HG02623 (cell line): ENCODE measurements at regions not wholly inside any gene's neighbourhood (a gene's known extent, or its start where the extent isn't known, plus 50 kb on each side); places are given as distances from the start of the nearest gene placed in this dataset.
"Not testable (repeated sequence)": the region's sequence is repeated elsewhere in the genome, so short reads cannot be mapped to it uniquely, and the experiment has no call there.

Experiments used
- ATAC-seq: cut with Tn5 transposase; IDR thresholded peaks from one replicate; pipeline ENCODE4 v1.9.1; 2021; ENCODE audit warnings: moderate library complexity; ENCODE audit not compliant: unreplicated experiment

GRCh38 chr1:188660572-188660971, 1817.1 kb downstream of the BRINP3 start:
- ATAC-seq = no peak

- ATAC-seq = no peak
These were observed 1812.2 kb downstream of the BRINP3 start for GRCh38 chr1:188665477-188665876.

- ATAC-seq = no peak
These were observed 1809.6 kb downstream of the BRINP3 start for GRCh38 chr1:188668083-188668482.

- ATAC-seq = no peak
These were observed 1807.8 kb downstream of the BRINP3 start for GRCh38 chr1:188669728-188670382.

GRCh38 chr1:188670837-188671236, 1806.8 kb downstream of the BRINP3 start:
- no peak for ATAC-seq

- ATAC-seq = no peak
These were observed 1805.5 kb downstream of the BRINP3 start for GRCh38 chr1:188672153-188672552.

GRCh38 chr1:188689542-188689941, 1788.1 kb downstream of the BRINP3 start:
- no peak for ATAC-seq

- ATAC-seq = no peak
These were observed 1777.5 kb downstream of the BRINP3 start for GRCh38 chr1:188700116-188700515.

- no peak for ATAC-seq
These were observed 1770.9 kb downstream of the BRINP3 start for GRCh38 chr1:188706742-188707141.

GRCh38 chr1:188708795-188709535, 1768.7 kb downstream of the BRINP3 start:
- ATAC-seq = no peak

GRCh38 chr1:188715566-188715965, 1762.1 kb downstream of the BRINP3 start:
- no peak for ATAC-seq

GRCh38 chr1:188719735-188720134, 1757.9 kb downstream of the BRINP3 start:
- ATAC-seq = no peak

GRCh38 chr1:188723332-188724020, 1754.2 kb downstream of the BRINP3 start:
- no peak for ATAC-seq

- no peak for ATAC-seq
These were observed 1748.6 kb downstream of the BRINP3 start for GRCh38 chr1:188729039-188729438.

- no peak for ATAC-seq
These were observed 1742.1 kb downstream of the BRINP3 start for GRCh38 chr1:188735567-188735966.

- ATAC-seq = not testable (repeated sequence)
These were observed 1728.4 kb downstream of the BRINP3 start for GRCh38 chr1:188749275-188749674.

- ATAC-seq = not testable (repeated sequence)
These were observed 1725.6 kb downstream of the BRINP3 start for GRCh38 chr1:188752027-188752426.

GRCh38 chr1:188757747-188758146, 1719.9 kb downstream of the BRINP3 start:
- not testable (repeated sequence) for ATAC-seq

GRCh38 chr1:188761226-188761625, 1716.4 kb downstream of the BRINP3 start:
- ATAC-seq = no peak

GRCh38 chr1:188762166-188762743, 1715.4 kb downstream of the BRINP3 start:
- ATAC-seq = no peak

GRCh38 chr1:188763541-188763940, 1714.1 kb downstream of the BRINP3 start:
- ATAC-seq = no peak

- no peak for ATAC-seq
These were observed 1708.5 kb downstream of the BRINP3 start for GRCh38 chr1:188769181-188769580.
